ENCODE measurements at regions not wholly inside any gene's neighbourhood (a gene's known extent, or its start where the extent isn't known, plus 50 kb on each side); places are given as distances from the start of the nearest gene placed in this dataset.

DNA sequence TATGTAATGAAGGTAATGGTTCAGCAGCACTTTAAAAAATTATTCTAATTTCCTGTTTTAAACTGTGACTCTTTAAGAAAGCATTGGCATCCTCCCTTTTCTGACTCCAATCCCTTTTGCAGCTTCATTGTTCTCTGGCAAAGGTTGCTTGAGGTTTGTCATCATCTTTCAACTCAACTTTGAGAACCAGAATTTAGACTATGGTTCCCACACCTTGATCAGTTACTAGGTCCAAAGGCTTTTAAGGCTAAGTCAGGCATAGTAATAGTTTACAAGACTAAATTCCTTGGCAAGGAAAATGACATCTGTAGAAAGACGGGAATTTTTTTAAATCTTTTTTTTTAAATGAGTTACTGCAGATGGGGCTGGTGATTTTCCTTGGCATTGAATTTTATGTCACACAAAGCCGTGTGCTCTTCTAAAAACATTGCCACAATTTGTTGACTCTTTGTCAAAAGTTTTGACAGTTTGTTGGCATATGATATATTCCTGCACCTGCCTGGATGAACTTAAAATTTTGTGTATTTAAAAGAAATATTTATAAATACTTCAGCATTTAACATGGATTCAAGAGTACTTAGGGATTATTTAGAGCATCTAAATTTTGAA is 451.0 kb downstream of the MEIS1 start:
- in situ Hi-C loops (cut with MboI; ENCODE audit: low sequenced_read_pairs in 4 of 4): no loop called here
- ATAC-seq (no peak), DNase-seq (no peak)
- H3K4me3 ChIP-seq: no peak overlapping the region
- no peaks in the 10 kb centered on the region for H3K4me1 ChIP-seq
- no peak overlapping the region for H3K27ac ChIP-seq
- intact Hi-C loops (cut with DNase I; ENCODE audit: low total_unique reads): no loop called here
- H3K27me3 ChIP-seq: no peaks in the 10 kb centered on the region
- H3K36me3 ChIP-seq: no peaks in the 10 kb centered on the region
- TF ChIP-seq, protein P1, sequence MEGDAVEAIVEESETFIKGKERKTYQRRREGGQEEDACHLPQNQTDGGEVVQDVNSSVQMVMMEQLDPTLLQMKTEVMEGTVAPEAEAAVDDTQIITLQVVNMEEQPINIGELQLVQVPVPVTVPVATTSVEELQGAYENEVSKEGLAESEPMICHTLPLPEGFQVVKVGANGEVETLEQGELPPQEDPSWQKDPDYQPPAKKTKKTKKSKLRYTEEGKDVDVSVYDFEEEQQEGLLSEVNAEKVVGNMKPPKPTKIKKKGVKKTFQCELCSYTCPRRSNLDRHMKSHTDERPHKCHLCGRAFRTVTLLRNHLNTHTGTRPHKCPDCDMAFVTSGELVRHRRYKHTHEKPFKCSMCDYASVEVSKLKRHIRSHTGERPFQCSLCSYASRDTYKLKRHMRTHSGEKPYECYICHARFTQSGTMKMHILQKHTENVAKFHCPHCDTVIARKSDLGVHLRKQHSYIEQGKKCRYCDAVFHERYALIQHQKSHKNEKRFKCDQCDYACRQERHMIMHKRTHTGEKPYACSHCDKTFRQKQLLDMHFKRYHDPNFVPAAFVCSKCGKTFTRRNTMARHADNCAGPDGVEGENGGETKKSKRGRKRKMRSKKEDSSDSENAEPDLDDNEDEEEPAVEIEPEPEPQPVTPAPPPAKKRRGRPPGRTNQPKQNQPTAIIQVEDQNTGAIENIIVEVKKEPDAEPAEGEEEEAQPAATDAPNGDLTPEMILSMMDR (IDR thresholded peaks at IDR 0.05 in 4 of 5, conservative IDR thresholded peaks at IDR 0.05 in 1 of 5): no peak
- no peak for TF ChIP-seq POLR2A (IDR thresholded peaks at IDR 0.05)
- H3K9me3 ChIP-seq: no peaks in the 10 kb centered on the region

DNA sequence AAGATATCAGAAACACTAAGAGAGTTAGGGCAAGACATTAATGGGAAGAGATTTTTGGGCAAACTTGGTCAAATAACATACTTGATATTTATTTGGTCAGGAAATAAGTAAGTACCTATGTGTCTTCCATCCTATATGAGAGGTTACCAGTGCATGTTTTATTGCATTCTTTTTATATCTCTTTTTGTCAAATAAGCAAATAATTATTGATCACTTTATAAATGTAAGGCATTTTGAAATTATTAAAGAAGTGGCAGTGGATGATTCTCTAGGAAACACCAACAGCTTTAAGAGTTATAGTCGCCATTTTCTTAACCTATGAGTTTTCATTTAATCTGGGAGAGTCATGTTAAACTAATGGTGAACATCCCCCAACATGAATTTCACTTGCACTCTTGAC is 453.3 kb downstream of the MEIS1 start:
- DNase-seq (no peak), ATAC-seq (no peak)
- no peak overlapping the region for H3K27ac ChIP-seq
- H3K36me3 ChIP-seq: no peaks in the 10 kb centered on the region
- TF ChIP-seq, protein P1 (IDR thresholded peaks at IDR 0.05 in 4 of 5, conservative IDR thresholded peaks at IDR 0.05 in 1 of 5): no peak
- no peak for TF ChIP-seq POLR2A (IDR thresholded peaks at IDR 0.05)
- no peak overlapping the region for H3K4me3 ChIP-seq
- intact Hi-C loops (cut with DNase I; ENCODE audit: low total_unique reads): no loop called here
- H3K9me3 ChIP-seq: no peaks in the 10 kb centered on the region
- H3K4me1 ChIP-seq: no peaks in the 10 kb centered on the region
- H3K27me3 ChIP-seq: no peaks in the 10 kb centered on the region
- in situ Hi-C loops (cut with MboI; ENCODE audit: low sequenced_read_pairs in 4 of 4): no loop called here

DNA sequence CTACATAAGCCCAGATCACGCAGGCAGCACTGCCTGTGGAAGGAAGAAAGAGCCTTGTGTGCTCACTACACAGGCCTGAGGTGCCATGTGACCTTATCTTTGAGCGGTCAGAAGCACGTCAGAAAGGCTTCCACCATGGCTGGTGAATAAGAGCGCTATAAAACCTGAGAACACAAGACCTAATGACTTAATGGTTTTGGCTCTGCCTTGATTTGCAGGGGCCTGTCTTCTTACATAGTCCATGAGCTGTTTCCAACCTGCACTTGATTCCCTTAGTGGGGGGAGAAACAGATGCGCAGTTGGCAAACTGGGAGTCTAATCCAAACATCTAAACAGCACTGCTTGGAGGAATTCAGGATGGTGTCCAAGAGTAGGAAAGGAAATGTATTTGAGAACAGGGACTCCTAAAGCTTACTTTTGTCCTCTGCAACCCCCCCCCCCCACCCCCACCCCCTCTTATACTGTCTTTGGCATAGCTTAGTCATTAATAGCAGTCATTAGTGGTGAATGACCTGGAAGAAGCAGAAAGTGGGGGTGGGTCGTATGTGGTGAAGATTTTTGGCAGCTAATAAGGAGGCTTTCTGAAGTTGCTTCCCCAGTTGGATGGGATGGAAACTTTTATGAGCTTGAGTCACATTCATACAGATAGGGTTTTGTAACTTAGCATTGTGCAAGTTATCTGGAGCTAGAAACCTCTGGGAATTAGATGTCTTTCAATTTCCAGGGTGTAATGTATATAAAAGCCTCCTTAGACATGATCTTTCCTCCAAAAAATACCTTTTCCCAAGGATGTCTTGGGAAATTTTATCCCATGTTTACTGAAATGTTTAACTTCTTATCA is 454.1 kb downstream of the MEIS1 start:
- Histone ChIP-seq H3K9me3 (no peaks in the 10 kb centered on the region), H3K4me1 (no peaks in the 10 kb centered on the region), H3K36me3 (no peaks in the 10 kb centered on the region), H3K4me3 (no peak overlapping the region), H3K27me3 (no peaks in the 10 kb centered on the region), H3K27ac (no peak overlapping the region)
- in situ Hi-C loops (cut with MboI; ENCODE audit: low sequenced_read_pairs in 4 of 4) (no loop called here), intact Hi-C loops (cut with DNase I; ENCODE audit: low total_unique reads) (no loop called here)
- TF ChIP-seq POLR2A (IDR thresholded peaks at IDR 0.05): no peak
- TF ChIP-seq, protein P1 (IDR thresholded peaks at IDR 0.05 in 4 of 5, conservative IDR thresholded peaks at IDR 0.05 in 1 of 5): no peak
- DNase-seq (peak; percentile 2 to 31), ATAC-seq (peak; percentile 45 to 66)

DNA sequence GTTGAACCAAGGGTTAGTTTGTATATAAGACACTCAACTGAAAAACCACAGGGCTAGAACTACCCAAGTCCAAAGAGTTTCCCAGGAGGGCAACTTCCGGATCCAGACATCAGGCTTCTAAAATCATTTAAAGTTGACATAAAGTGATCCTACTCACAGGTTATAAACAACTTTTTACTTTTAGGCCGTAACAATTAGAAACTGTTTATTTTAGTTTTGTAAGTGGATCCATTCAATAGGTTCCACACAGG is 454.6 kb downstream of the MEIS1 start:
- no peak for ATAC-seq
- in situ Hi-C loops (cut with MboI; ENCODE audit: low sequenced_read_pairs in 4 of 4) (no loop called here), intact Hi-C loops (cut with DNase I; ENCODE audit: low total_unique reads) (no loop called here)
- Histone ChIP-seq H3K27ac (no peak overlapping the region), H3K4me1 (no peaks in the 10 kb centered on the region), H3K4me3 (no peak overlapping the region), H3K36me3 (no peaks in the 10 kb centered on the region), H3K9me3 (no peaks in the 10 kb centered on the region), H3K27me3 (no peaks in the 10 kb centered on the region)
- no peak for DNase-seq
- TF ChIP-seq, protein P1 (IDR thresholded peaks at IDR 0.05 in 4 of 5, conservative IDR thresholded peaks at IDR 0.05 in 1 of 5): no peak
- no peak for TF ChIP-seq POLR2A (IDR thresholded peaks at IDR 0.05)
